DMS79 (cell line): ENCODE measurements at regions not wholly inside any gene's neighbourhood (a gene's known extent, or its start where the extent isn't known, plus 50 kb on each side); places are given as distances from the start of the nearest gene placed in this dataset.

Experiments
- DNase-seq: peaks from one replicate; lab custom pipeline; 2025; lab: John Stamatoyannopoulos, UW

- DNase-seq: no peak
Measured at GRCh38 chr13:24081387-24081786, 79.1 kb upstream of the SPATA13 start.

- DNase-seq: no peak
Measured at GRCh38 chr13:24083141-24083540, 77.4 kb upstream of the SPATA13 start.

- no peak for DNase-seq
Measured at GRCh38 chr13:24083722-24084421, 76.6 kb upstream of the SPATA13 start.

GRCh38 chr13:24085662-24086061 is 74.9 kb upstream of the SPATA13 start:
- peak; percentile 13 for DNase-seq

- no peak for DNase-seq
Measured at GRCh38 chr13:24086642-24087041, 73.9 kb upstream of the SPATA13 start.

GRCh38 chr13:24087605-24088225 is 72.8 kb upstream of the SPATA13 start:
- no peak for DNase-seq

- no peak for DNase-seq
Measured at GRCh38 chr13:24090049-24090448, 70.5 kb upstream of the SPATA13 start.

- DNase-seq: no peak
Measured at GRCh38 chr13:24091080-24091479, 69.4 kb upstream of the SPATA13 start.

- DNase-seq: no peak
Measured at GRCh38 chr13:24092108-24092507, 68.4 kb upstream of the SPATA13 start.

- no peak for DNase-seq
Measured at GRCh38 chr13:24093047-24093446, 67.5 kb upstream of the SPATA13 start.

- no peak for DNase-seq
Measured at GRCh38 chr13:24096659-24097058, 63.9 kb upstream of the SPATA13 start.

- no peak for DNase-seq
Measured at GRCh38 chr13:24097064-24097463, 63.5 kb upstream of the SPATA13 start.

- DNase-seq: no peak
Measured at GRCh38 chr13:24097667-24098066, 62.9 kb upstream of the SPATA13 start.

GRCh38 chr13:24099490-24099889 is 61.0 kb upstream of the SPATA13 start:
- no peak for DNase-seq

- no peak for DNase-seq
Measured at GRCh38 chr13:24100188-24100587, 60.3 kb upstream of the SPATA13 start.

- DNase-seq: no peak
Measured at GRCh38 chr13:24103782-24104372, 56.6 kb upstream of the SPATA13 start.

GRCh38 chr13:24104723-24105122 is 55.8 kb upstream of the SPATA13 start:
- no peak for DNase-seq

GRCh38 chr13:24106429-24106828 is 54.1 kb upstream of the SPATA13 start:
- no peak for DNase-seq

GRCh38 chr13:24107955-24108614 is 52.4 kb upstream of the SPATA13 start:
- no peak for DNase-seq

- DNase-seq: no peak
Measured at GRCh38 chr13:24108615-24108965, 51.9 kb upstream of the SPATA13 start.

- DNase-seq: no peak
Measured at GRCh38 chr13:24110011-24110410, 50.5 kb upstream of the SPATA13 start.
